ENCODE measurements at regions not wholly inside any gene's neighbourhood (a gene's known extent, or its start where the extent isn't known, plus 50 kb on each side); places are given as distances from the start of the nearest gene placed in this dataset.
"Not testable (repeated sequence)": the region's sequence is repeated elsewhere in the genome, so short reads cannot be mapped to it uniquely, and the experiment has no call there.

GRCh38 chr18:38663270-38663669 is 1097.7 kb upstream of the CELF4 start:
- Histone ChIP-seq H3K27ac (ENCODE audit: low read depth) (no peak overlapping the region), H3K4me3 (ENCODE audit: low read depth, low read length) (no peak overlapping the region), H3K4me1 (ENCODE audit: insufficient read depth) (no peaks in the 10 kb centered on the region), H3K36me3 (ENCODE audit: insufficient read depth) (no peaks in the 10 kb centered on the region)
- no peak for DNase-seq (ENCODE audit: extremely low spot score)

DNA sequence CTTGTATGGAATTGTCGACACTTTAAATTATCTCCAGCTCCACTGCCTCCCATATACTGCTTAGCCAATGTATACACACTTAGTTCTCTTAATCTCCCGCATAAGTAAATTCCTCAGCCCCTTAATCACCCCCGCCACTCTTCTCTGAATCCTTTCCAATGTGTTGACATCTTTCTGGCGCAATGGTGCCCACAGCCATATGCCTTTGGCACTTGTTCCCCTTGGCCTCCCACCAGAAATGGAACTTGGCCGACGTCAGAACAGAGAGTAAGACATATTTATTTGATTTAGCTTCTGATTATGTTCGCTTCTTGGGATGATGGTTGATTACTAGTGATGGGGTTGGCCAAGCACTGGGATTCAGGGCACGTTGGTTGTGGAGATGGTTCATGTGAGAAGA is 1089.3 kb upstream of the CELF4 start:
- no peaks in the 10 kb centered on the region for H3K4me1 ChIP-seq (ENCODE audit: insufficient read depth)
- no peak for DNase-seq (ENCODE audit: extremely low spot score)
- H3K27ac ChIP-seq (ENCODE audit: low read depth) = no peak overlapping the region
- no peaks in the 10 kb centered on the region for H3K36me3 ChIP-seq (ENCODE audit: insufficient read depth)
- WGBS = 31% methylated on average over 8 of the region's 8 CpGs
- H3K4me3 ChIP-seq (ENCODE audit: low read depth, low read length) = no peak overlapping the region

GRCh38 chr18:38651736-38652135 is 1086.1 kb upstream of the CELF4 start:
- H3K4me3 ChIP-seq (ENCODE audit: low read depth, low read length) = no peak overlapping the region
- H3K4me1 ChIP-seq (ENCODE audit: insufficient read depth) = no peaks in the 10 kb centered on the region
- no peaks in the 10 kb centered on the region for H3K36me3 ChIP-seq (ENCODE audit: insufficient read depth)
- 96% methylated on average over 4 of the region's 4 CpGs for WGBS
- DNase-seq (ENCODE audit: extremely low spot score) = no peak
- no peak overlapping the region for H3K27ac ChIP-seq (ENCODE audit: low read depth)

GRCh38 chr18:38648179-38648578 is 1082.6 kb upstream of the CELF4 start:
- no peaks in the 10 kb centered on the region for H3K4me1 ChIP-seq (ENCODE audit: insufficient read depth)
- WGBS = 81% methylated on average over 1 of the region's 1 CpG

DNA sequence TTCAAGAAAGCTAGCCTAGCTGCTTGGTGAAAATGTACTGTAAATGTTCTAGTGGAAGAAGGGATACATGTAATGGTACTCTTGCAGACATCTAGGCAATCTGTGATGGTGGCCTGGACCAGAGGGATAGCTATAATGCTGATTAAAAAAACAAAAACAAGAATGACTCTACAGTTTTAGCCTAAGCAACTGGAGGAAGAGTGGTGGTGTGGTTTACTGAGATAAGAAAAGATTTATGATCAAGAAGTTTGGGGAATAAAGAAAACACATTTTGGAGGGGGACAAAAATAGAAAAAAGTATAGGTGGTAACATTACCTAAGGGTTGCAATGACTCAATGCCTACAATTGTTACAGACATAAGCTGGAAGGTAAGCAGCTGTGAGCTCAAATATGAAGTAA is 1080.7 kb upstream of the CELF4 start:
- DNase-seq (ENCODE audit: extremely low spot score) = no peak
- Histone ChIP-seq H3K4me3 (ENCODE audit: low read depth, low read length) (no peak overlapping the region), H3K27ac (ENCODE audit: low read depth) (no peak overlapping the region), H3K4me1 (ENCODE audit: insufficient read depth) (no peaks in the 10 kb centered on the region), H3K36me3 (ENCODE audit: insufficient read depth) (no peaks in the 10 kb centered on the region)

More at GRCh38 chr18:38648179-38648578, 1082.6 kb upstream of the CELF4 start:
- Histone ChIP-seq H3K4me3 (ENCODE audit: low read depth, low read length) (no peak overlapping the region), H3K36me3 (ENCODE audit: insufficient read depth) (no peaks in the 10 kb centered on the region), H3K27ac (ENCODE audit: low read depth) (no peak overlapping the region)
- no peak for DNase-seq (ENCODE audit: extremely low spot score)

- DNase-seq (ENCODE audit: extremely low spot score) = no peak
- Histone ChIP-seq H3K4me3 (ENCODE audit: low read depth, low read length) (no peak overlapping the region), H3K4me1 (ENCODE audit: insufficient read depth) (no peaks in the 10 kb centered on the region), H3K36me3 (ENCODE audit: insufficient read depth) (no peaks in the 10 kb centered on the region), H3K27ac (ENCODE audit: low read depth) (no peak overlapping the region)
- WGBS = 84% methylated on average over 4 of the region's 4 CpGs
Observed at GRCh38 chr18:38644875-38645641, 1079.5 kb upstream of the CELF4 start.

GRCh38 chr18:38642711-38643110 is 1077.1 kb upstream of the CELF4 start:
- 69% methylated on average over 3 of the region's 3 CpGs for WGBS
- Histone ChIP-seq H3K27ac (ENCODE audit: low read depth) (no peak overlapping the region), H3K36me3 (ENCODE audit: insufficient read depth) (no peaks in the 10 kb centered on the region), H3K4me1 (ENCODE audit: insufficient read depth) (no peaks in the 10 kb centered on the region), H3K4me3 (ENCODE audit: low read depth, low read length) (no peak overlapping the region)
- DNase-seq (ENCODE audit: extremely low spot score) = no peak

GRCh38 chr18:38639700-38640099 is 1074.1 kb upstream of the CELF4 start:
- not testable (repeated sequence) for H3K27ac ChIP-seq (ENCODE audit: low read depth); H3K4me1 ChIP-seq (ENCODE audit: insufficient read depth); H3K4me3 ChIP-seq (ENCODE audit: low read depth, low read length); H3K36me3 ChIP-seq (ENCODE audit: insufficient read depth); DNase-seq (ENCODE audit: extremely low spot score)
- WGBS = 74% methylated on average over 9 of the region's 9 CpGs

- no peaks in the 10 kb centered on the region for H3K4me1 ChIP-seq (ENCODE audit: insufficient read depth)
- DNase-seq (ENCODE audit: extremely low spot score) = peak; percentile 20
- no peak overlapping the region for H3K27ac ChIP-seq (ENCODE audit: low read depth)
- no peaks in the 10 kb centered on the region for H3K36me3 ChIP-seq (ENCODE audit: insufficient read depth)
- H3K4me3 ChIP-seq (ENCODE audit: low read depth, low read length) = no peak overlapping the region
Observed at GRCh38 chr18:38635709-38636430, 1070.3 kb upstream of the CELF4 start.

GRCh38 chr18:38634117-38634516 is 1068.5 kb upstream of the CELF4 start:
- Histone ChIP-seq H3K27ac (ENCODE audit: low read depth) (no peak overlapping the region), H3K4me3 (ENCODE audit: low read depth, low read length) (no peak overlapping the region), H3K4me1 (ENCODE audit: insufficient read depth) (no peaks in the 10 kb centered on the region), H3K36me3 (ENCODE audit: insufficient read depth) (no peaks in the 10 kb centered on the region)
- DNase-seq (ENCODE audit: extremely low spot score) = no peak
- WGBS = 58% methylated on average over 2 of the region's 2 CpGs

GRCh38 chr18:38633333-38633732 is 1067.7 kb upstream of the CELF4 start:
- no peak overlapping the region for H3K27ac ChIP-seq (ENCODE audit: low read depth)
- 56% methylated on average over 1 of the region's 1 CpG for WGBS
- no peak overlapping the region for H3K4me3 ChIP-seq (ENCODE audit: low read depth, low read length)
- no peak for DNase-seq (ENCODE audit: extremely low spot score)
- no peaks in the 10 kb centered on the region for H3K36me3 ChIP-seq (ENCODE audit: insufficient read depth)
- H3K4me1 ChIP-seq (ENCODE audit: insufficient read depth) = no peaks in the 10 kb centered on the region

- H3K27ac ChIP-seq (ENCODE audit: low read depth) = no peak overlapping the region
- no peaks in the 10 kb centered on the region for H3K36me3 ChIP-seq (ENCODE audit: insufficient read depth)
- DNase-seq (ENCODE audit: extremely low spot score) = no peak
- H3K4me1 ChIP-seq (ENCODE audit: insufficient read depth) = no peaks in the 10 kb centered on the region
- H3K4me3 ChIP-seq (ENCODE audit: low read depth, low read length) = no peak overlapping the region
Observed at GRCh38 chr18:38619129-38619528, 1053.5 kb upstream of the CELF4 start.

DNA sequence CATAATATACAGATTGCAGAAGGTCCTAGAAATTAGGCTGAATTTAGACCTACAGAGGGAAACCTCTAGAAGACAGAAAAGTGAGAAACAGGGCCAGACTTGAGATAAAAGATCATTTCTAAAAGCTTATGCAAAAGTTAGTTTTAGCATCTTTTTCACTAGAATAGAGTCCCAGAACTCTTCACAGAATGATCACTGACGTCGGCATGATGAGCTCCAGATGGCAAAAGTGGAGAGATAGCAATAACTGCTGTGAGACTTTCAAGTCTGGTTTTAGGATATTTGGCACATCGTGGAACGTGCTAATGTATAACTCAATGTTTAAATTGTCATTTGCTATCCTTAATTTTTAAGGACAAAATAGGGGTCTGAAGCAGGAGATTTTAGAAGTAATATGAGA is 1050.7 kb upstream of the CELF4 start:
- Histone ChIP-seq H3K27ac (ENCODE audit: low read depth) (no peak overlapping the region), H3K36me3 (ENCODE audit: insufficient read depth) (no peaks in the 10 kb centered on the region), H3K4me1 (ENCODE audit: insufficient read depth) (no peaks in the 10 kb centered on the region), H3K4me3 (ENCODE audit: low read depth, low read length) (no peak overlapping the region)
- WGBS = 53% methylated on average over 4 of the region's 4 CpGs
- DNase-seq (ENCODE audit: extremely low spot score) = no peak

DNA sequence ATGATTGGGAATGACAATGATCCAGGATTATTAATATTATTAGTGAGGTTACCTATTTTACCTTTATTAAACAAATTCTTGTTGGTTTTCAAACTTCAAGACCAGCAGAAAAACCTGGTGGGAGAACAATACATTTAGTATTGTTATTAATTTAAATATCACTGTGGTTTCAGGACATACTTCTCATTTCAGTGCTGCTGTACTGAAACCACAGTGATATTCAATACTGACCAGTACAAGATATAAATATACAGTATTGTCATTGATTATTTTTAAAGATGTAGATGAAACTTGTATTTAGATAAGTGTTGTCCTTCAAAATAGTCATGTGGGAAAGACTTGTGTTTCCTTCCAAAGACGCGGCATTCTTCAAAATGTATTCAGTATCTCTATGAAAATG is 1047.3 kb upstream of the CELF4 start:
- Histone ChIP-seq H3K36me3 (ENCODE audit: insufficient read depth) (no peaks in the 10 kb centered on the region), H3K4me1 (ENCODE audit: insufficient read depth) (no peaks in the 10 kb centered on the region), H3K4me3 (ENCODE audit: low read depth, low read length) (no peak overlapping the region), H3K27ac (ENCODE audit: low read depth) (no peak overlapping the region)
- WGBS = 96% methylated on average over 2 of the region's 2 CpGs
- DNase-seq (ENCODE audit: extremely low spot score) = no peak
